ENCODE measurements at regions not wholly inside any gene's neighbourhood (a gene's known extent, or its start where the extent isn't known, plus 50 kb on each side); places are given as distances from the start of the nearest gene placed in this dataset.
"Not testable (repeated sequence)": the region's sequence is repeated elsewhere in the genome, so short reads cannot be mapped to it uniquely, and the experiment has no call there.

DNA sequence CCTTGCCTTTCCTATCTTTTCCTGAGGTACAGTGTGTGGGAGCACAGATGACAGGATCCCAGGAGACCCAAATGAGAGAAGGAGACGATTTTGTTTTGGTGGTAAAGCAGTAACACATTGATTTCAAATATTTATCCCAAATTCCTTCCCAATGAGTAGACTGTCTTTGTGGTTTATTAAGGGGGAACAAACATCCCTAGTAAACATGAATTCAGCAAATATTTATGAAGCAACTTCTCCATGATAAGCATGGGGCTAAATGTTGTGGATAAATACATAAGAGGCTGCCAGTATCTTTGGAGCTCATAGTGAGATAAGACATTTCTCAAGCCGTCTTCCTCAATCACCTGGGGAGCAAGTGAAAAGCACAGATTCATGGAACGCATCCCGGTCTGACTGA is 460.8 kb upstream of the CFAP20DC start:
- H3K27ac Mint-ChIP-seq: no peak overlapping the region
- DNase-seq (no peak), ATAC-seq (replicated peaks) (no peak)
- no peaks in the 10 kb centered on the region for H3K9me3 Mint-ChIP-seq
- peaks cover 0 to 18% of the 10 kb centered on the region in 2 donors for H3K27me3 Mint-ChIP-seq
- H3K4me1 Mint-ChIP-seq (ENCODE audit: low read depth in 2 of 2): peaks cover 9 to 16% of the 10 kb centered on the region in 2 donors
- H3K36me3 Mint-ChIP-seq (ENCODE audit: insufficient read depth): no peaks in the 10 kb centered on the region
- no peak overlapping the region for H3K4me3 Mint-ChIP-seq

DNA sequence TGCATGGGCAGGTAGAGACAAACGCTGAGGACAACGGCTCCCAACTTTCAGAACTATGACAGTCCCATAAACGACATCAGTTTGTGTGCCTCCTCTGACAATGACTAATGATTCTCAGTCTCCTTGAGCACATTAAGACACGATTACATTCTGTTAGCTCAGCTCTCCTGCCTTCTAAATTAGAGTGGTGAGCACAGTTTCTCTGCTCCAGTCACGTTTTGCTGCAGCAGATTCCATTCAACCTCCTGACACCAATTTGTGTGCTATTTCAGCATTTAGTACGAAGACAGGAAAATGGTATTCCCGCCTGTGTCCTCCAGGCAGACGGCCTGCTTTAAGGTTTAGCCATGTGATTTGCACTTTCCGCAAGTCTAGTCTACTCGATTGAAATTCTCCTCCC is 458.4 kb upstream of the CFAP20DC start:
- H3K4me3 Mint-ChIP-seq: no peak overlapping the region
- no peaks in the 10 kb centered on the region for H3K9me3 Mint-ChIP-seq
- H3K27ac Mint-ChIP-seq: no peak overlapping the region
- H3K4me1 Mint-ChIP-seq (ENCODE audit: low read depth in 2 of 2): peaks cover 3 to 4% of the 10 kb centered on the region in 2 donors
- peaks cover 0 to 18% of the 10 kb centered on the region in 2 donors for H3K27me3 Mint-ChIP-seq
- DNase-seq: no peak
- ATAC-seq (replicated peaks): no peak
- H3K36me3 Mint-ChIP-seq (ENCODE audit: insufficient read depth): no peaks in the 10 kb centered on the region

GRCh38 chr3:59506191-59506590 is 456.4 kb upstream of the CFAP20DC start:
- Mint-ChIP-seq H3K4me1 (ENCODE audit: low read depth in 2 of 2) (no peaks in the 10 kb centered on the region), H3K4me3 (no peak overlapping the region), H3K36me3 (ENCODE audit: insufficient read depth) (no peaks in the 10 kb centered on the region), H3K27ac (no peak overlapping the region), H3K27me3 (peaks cover 0 to 10% of the 10 kb centered on the region in 2 donors), H3K9me3 (no peaks in the 10 kb centered on the region)
- ATAC-seq (replicated peaks) (no peak), DNase-seq (no peak)

- ATAC-seq (replicated peaks) (no peak), DNase-seq (no peak)
- Mint-ChIP-seq H3K9me3 (no peaks in the 10 kb centered on the region), H3K27me3 (no peaks in the 10 kb centered on the region), H3K36me3 (ENCODE audit: insufficient read depth) (peaks cover 2% of the 10 kb centered on the region), H3K27ac (no peak overlapping the region), H3K4me3 (no peak overlapping the region), H3K4me1 (ENCODE audit: low read depth in 2 of 2) (no peaks in the 10 kb centered on the region)
Measured at GRCh38 chr3:59503441-59503840, 453.6 kb upstream of the CFAP20DC start.

GRCh38 chr3:59502806-59503205 is 453.0 kb upstream of the CFAP20DC start:
- ATAC-seq (replicated peaks): no peak
- Mint-ChIP-seq H3K36me3 (ENCODE audit: insufficient read depth) (peaks cover 2% of the 10 kb centered on the region), H3K27me3 (no peaks in the 10 kb centered on the region), H3K4me3 (no peak overlapping the region), H3K27ac (no peak overlapping the region), H3K9me3 (no peaks in the 10 kb centered on the region), H3K4me1 (ENCODE audit: low read depth in 2 of 2) (no peaks in the 10 kb centered on the region)
- no peak for DNase-seq

DNA sequence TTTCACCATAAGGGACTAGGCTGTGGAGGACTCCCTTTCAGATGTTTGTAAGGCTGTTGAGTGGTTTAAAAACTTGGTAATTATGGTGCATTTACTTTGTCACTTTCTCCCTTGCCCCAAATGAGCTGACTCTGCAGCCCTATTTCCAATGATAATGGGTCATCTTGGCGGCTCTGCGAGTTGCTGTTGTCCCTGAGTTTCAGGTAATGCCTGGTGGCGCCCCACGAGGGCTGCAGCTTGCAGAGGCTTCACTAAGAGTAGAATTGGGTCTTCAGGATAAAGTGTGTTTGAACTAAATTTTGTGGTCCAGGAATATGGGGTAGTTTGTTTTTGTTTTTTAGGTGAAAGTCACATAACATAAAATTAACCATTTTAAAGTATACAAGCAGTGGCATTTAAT is 450.1 kb upstream of the CFAP20DC start:
- ATAC-seq (replicated peaks) (no peak), DNase-seq (no peak)
- Mint-ChIP-seq H3K36me3 (ENCODE audit: insufficient read depth) (peaks cover 2% of the 10 kb centered on the region), H3K27ac (no peak overlapping the region), H3K27me3 (peaks cover 0 to 6% of the 10 kb centered on the region in 2 donors), H3K4me3 (no peak overlapping the region), H3K9me3 (no peaks in the 10 kb centered on the region), H3K4me1 (ENCODE audit: low read depth in 2 of 2) (peaks cover 0 to 5% of the 10 kb centered on the region in 2 donors)

DNA sequence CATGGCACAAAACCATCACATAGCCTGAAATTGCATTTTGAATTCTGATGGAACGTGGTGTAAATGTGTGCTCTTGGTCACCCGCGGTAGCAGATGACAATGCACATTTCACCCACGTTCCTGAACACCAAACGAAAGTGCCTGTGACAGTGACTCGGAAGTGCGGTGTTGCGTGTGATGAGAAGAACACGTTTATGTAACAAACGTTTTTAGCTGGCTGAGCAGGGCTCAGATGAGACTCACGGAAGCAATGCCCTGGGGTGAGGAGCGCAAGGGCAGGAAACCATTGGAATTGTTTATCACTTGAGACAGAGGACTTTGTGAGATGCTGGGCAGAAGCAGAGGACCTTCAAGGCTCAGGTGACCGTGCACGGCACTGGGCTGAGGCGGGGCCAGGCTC is 449.2 kb upstream of the CFAP20DC start:
- Mint-ChIP-seq H3K9me3 (no peaks in the 10 kb centered on the region), H3K4me1 (ENCODE audit: low read depth in 2 of 2) (peaks cover 0 to 5% of the 10 kb centered on the region in 2 donors), H3K36me3 (ENCODE audit: insufficient read depth) (peaks cover 2% of the 10 kb centered on the region), H3K27ac (no peak overlapping the region), H3K4me3 (no peak overlapping the region), H3K27me3 (peaks cover 0 to 6% of the 10 kb centered on the region in 2 donors)
- ATAC-seq (replicated peaks) (no peak), DNase-seq (no peak)

DNA sequence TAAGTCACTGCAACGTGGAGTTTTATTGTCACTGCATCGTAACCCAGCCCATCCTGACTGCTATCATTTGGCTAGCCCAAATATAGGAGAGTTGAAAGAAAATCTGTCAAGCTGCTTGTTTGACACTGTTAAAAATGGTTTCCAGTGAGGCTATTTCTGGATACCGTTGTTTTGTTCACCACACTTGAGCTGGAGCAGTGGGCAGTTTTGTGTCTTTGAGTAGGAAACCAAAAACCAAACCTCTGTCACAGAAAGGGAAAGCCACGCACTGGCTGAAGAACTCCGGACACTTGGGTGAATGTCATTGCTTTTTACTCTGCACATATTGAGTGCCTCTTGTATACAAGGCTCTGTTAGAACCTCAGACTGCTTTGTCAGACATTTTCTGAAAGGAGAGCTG is 446.4 kb upstream of the CFAP20DC start:
- no peak for ATAC-seq (replicated peaks)
- Mint-ChIP-seq H3K4me3 (no peak overlapping the region), H3K27ac (no peak overlapping the region)

DNA sequence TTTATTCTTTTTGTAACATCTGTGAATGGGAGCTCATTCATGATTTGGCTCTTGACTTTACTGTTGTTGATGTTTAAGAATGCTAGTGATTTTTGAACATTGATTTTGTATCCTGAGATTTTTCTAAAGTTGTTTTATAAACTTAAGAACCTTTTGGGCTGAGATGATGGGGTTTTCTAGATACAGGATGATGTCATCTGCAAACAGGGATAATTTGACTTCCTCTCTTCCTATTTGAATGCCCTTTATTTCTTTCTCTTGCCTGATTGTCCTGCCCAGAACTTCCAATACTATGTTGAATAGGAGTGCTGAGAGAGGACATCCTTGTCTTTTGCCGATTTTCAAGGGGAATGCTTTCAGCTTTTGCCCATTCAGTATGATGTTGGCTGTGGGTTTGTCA is 445.1 kb upstream of the CFAP20DC start:
- H3K9me3 Mint-ChIP-seq; H3K27ac Mint-ChIP-seq; H3K36me3 Mint-ChIP-seq (ENCODE audit: insufficient read depth); H3K4me1 Mint-ChIP-seq (ENCODE audit: low read depth in 2 of 2); ATAC-seq (replicated peaks); DNase-seq; H3K4me3 Mint-ChIP-seq; H3K27me3 Mint-ChIP-seq: not testable (repeated sequence)

More for the DNA sequence above, 446.4 kb upstream of the CFAP20DC start:
- DNase-seq: no peak
- Mint-ChIP-seq H3K36me3 (ENCODE audit: insufficient read depth) (peaks cover 2% of the 10 kb centered on the region), H3K27me3 (peaks cover 0 to 6% of the 10 kb centered on the region in 2 donors), H3K9me3 (no peaks in the 10 kb centered on the region), H3K4me1 (ENCODE audit: low read depth in 2 of 2) (peaks cover 0 to 5% of the 10 kb centered on the region in 2 donors)

- no peak overlapping the region for H3K27ac Mint-ChIP-seq
- H3K9me3 Mint-ChIP-seq: no peaks in the 10 kb centered on the region
- no peak overlapping the region for H3K4me3 Mint-ChIP-seq
- no peaks in the 10 kb centered on the region for H3K4me1 Mint-ChIP-seq (ENCODE audit: low read depth in 2 of 2)
- ATAC-seq (replicated peaks): no peak
- DNase-seq: no peak
- no peaks in the 10 kb centered on the region for H3K36me3 Mint-ChIP-seq (ENCODE audit: insufficient read depth)
- H3K27me3 Mint-ChIP-seq: no peaks in the 10 kb centered on the region
Measured at GRCh38 chr3:59486520-59486919, 436.7 kb upstream of the CFAP20DC start.

GRCh38 chr3:59483191-59483590 is 433.4 kb upstream of the CFAP20DC start:
- Mint-ChIP-seq H3K36me3 (ENCODE audit: insufficient read depth) (no peaks in the 10 kb centered on the region), H3K27me3 (no peaks in the 10 kb centered on the region), H3K4me1 (ENCODE audit: low read depth in 2 of 2) (peaks cover 6 to 8% of the 10 kb centered on the region in 2 donors), H3K9me3 (no peaks in the 10 kb centered on the region), H3K27ac (no peak overlapping the region), H3K4me3 (no peak overlapping the region)
- DNase-seq: no peak
- ATAC-seq (replicated peaks): no peak

DNA sequence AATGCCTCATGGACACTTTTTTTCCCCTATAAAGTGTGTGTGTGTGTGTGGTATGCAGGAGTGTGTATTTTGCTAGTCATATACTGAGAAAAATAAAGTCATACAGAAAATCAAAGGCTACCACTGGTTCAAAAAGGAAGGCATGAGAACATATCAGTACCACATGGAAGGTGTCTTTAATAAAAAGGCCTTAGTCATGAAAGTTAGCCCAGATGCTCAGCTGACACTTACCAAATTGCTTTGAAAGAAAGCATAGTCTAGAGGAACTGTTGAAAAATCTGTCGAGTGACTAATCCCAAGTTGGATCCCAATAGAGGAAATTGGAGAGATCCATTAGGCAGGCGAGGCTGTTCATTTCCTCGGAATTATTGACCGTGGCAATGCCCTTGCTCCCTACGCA is 432.9 kb upstream of the CFAP20DC start:
- Mint-ChIP-seq H3K4me1 (ENCODE audit: low read depth in 2 of 2) (peaks cover 6 to 8% of the 10 kb centered on the region in 2 donors), H3K27me3 (no peaks in the 10 kb centered on the region), H3K27ac (no peak overlapping the region), H3K36me3 (ENCODE audit: insufficient read depth) (no peaks in the 10 kb centered on the region), H3K4me3 (no peak overlapping the region), H3K9me3 (no peaks in the 10 kb centered on the region)
- ATAC-seq (replicated peaks): no peak
- no peak for DNase-seq

DNA sequence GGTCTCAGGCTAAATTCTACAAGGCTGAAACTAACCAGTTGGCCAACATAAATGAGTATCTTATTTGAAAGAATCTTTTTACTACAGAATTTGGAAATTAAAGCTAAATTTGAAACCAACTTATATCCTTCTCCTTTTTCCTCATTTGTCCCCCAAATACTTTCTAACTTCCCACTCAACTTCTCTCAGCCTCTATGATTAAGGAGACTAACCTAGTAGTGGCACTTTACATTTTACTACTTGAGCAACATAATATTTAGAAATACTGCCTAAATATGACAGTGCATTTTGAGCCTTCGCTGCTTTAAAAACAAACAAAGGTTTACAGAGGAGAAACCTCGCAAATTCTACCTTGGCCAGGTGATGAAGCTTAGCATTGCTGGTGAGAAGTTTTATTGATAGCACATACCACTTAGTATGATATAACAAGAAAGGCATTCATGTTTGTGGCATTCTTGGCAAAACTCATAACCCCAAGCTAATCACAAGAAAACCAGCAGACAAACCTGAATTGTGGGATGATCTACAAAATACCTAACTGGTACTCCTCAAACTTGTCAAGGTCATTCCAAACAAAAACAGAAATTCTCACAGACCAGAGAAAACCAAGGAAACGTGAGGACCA is 432.1 kb upstream of the CFAP20DC start:
- ATAC-seq (replicated peaks) (no peak), DNase-seq (no peak)
- Mint-ChIP-seq H3K27me3 (peaks cover 0 to 5% of the 10 kb centered on the region in 2 donors), H3K36me3 (ENCODE audit: insufficient read depth) (no peaks in the 10 kb centered on the region), H3K4me3 (no peak overlapping the region), H3K9me3 (no peaks in the 10 kb centered on the region), H3K27ac (no peak overlapping the region), H3K4me1 (ENCODE audit: low read depth in 2 of 2) (peaks cover 6 to 8% of the 10 kb centered on the region in 2 donors)

- peak overlapping the region; percentile 63 to 71 for H3K27ac Mint-ChIP-seq
- ATAC-seq (replicated peaks): peak; percentile 63
- H3K27me3 Mint-ChIP-seq: peaks cover 0 to 7% of the 10 kb centered on the region in 2 donors
Measured at GRCh38 chr3:59480486-59480995, 430.7 kb upstream of the CFAP20DC start.

More at GRCh38 chr3:59480486-59480995, 430.7 kb upstream of the CFAP20DC start:
- DNase-seq: no peak
- H3K9me3 Mint-ChIP-seq: no peaks in the 10 kb centered on the region
- peak overlapping the region; percentile 54 to 68 for H3K4me3 Mint-ChIP-seq
- H3K4me1 Mint-ChIP-seq (ENCODE audit: low read depth in 2 of 2): peaks cover 6 to 8% of the 10 kb centered on the region in 2 donors
- no peaks in the 10 kb centered on the region for H3K36me3 Mint-ChIP-seq (ENCODE audit: insufficient read depth)

Measured in effector memory CD8-positive, alpha-beta T cell (primary cell).